H7 (cell line): ENCODE measurements at regions not wholly inside any gene's neighbourhood (a gene's known extent, or its start where the extent isn't known, plus 50 kb on each side); places are given as distances from the start of the nearest gene placed in this dataset.
"Not testable (repeated sequence)": the region's sequence is repeated elsewhere in the genome, so short reads cannot be mapped to it uniquely, and the experiment has no call there.

Experiments used
- DNase-seq: peaks from one replicate; pipeline ENCODE4 v3.0.0; 2012
- H3K27me3 ChIP-seq: 2 replicates; pipeline ENCODE4 v1.6.0; 2011; ENCODE audit warnings: mild to moderate bottlenecking, low read length; ENCODE audit not compliant: control insufficient read depth, insufficient read depth
- H3K36me3 ChIP-seq: replicated peaks from 2 replicates; pipeline ENCODE4 v1.5.1; 2011; ENCODE audit warnings: low read length; ENCODE audit not compliant: control insufficient read depth, insufficient read depth
- H3K4me3 ChIP-seq: 2 replicates; pipeline ENCODE4 v1.5.1; 2011; ENCODE audit warnings: low read depth, mild to moderate bottlenecking, control low read depth, low read length, moderate library complexity; ENCODE audit not compliant: insufficient read depth

- Histone ChIP-seq H3K27me3 (no peaks in the 10 kb centered on the region), H3K4me3 (no peak overlapping the region), H3K36me3 (no peaks in the 10 kb centered on the region)
- DNase-seq = no peak
Measured at GRCh38 chr2:185417688-185418087, 320.9 kb upstream of the FSIP2 start.

- peak overlapping the region; percentile 41 for H3K4me3 ChIP-seq
- not testable (repeated sequence) for DNase-seq, H3K27me3 ChIP-seq, H3K36me3 ChIP-seq
Measured at GRCh38 chr2:185424958-185425629, 313.5 kb upstream of the FSIP2 start.

DNA sequence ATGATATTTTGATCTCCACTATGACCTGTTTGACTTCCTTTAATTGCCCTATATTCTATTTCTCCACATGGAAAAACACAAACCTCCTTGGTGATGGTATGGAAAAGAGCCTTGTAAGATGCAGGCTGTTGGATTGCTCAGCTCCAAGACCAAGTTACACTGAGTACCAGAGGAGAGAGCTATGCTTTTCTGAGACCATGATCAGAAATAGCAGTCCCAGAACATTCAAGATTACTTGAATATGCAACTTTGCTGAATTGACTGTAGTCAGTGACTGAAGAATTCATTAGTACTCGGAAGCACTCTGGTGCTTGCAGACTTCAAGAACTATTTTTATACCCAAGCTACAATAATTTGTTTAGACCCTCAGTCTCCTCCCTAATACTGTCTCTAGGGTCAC, 310.6 kb upstream of the FSIP2 start:
- Histone ChIP-seq H3K36me3 (no peaks in the 10 kb centered on the region), H3K27me3 (no peaks in the 10 kb centered on the region), H3K4me3 (no peak overlapping the region)
- no peak for DNase-seq

- DNase-seq = no peak
- H3K4me3 ChIP-seq = no peak overlapping the region
- no peaks in the 10 kb centered on the region for H3K36me3 ChIP-seq
- H3K27me3 ChIP-seq = no peaks in the 10 kb centered on the region
Measured at GRCh38 chr2:185433824-185434223, 304.8 kb upstream of the FSIP2 start.

- Histone ChIP-seq H3K4me3 (no peak overlapping the region), H3K27me3 (no peaks in the 10 kb centered on the region), H3K36me3 (no peaks in the 10 kb centered on the region)
- DNase-seq = no peak
Measured at GRCh38 chr2:185436787-185437372, 301.7 kb upstream of the FSIP2 start.

DNA sequence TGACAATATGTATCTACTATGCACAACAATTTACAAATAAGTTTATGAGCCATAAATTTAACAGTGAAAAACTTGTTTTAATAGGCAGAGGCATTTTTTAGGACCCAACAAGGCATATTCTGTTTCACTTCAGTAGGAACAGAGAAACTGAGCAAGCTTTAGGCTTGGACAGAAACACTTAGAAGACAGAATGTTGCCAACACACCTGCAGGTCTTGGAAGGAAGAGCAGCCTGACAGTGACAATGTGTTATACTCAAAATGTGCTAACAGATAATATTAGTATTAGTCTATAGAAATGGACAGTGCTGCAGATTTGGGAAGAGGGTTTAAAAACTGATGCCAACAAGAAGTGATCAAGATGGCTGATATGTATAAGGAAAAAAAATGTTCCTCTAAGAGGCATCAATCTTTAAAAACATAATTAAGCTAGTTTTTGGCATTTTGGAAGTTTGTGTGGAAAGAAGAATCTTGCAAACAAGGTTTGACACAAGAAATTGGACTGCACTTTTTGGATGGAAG, 297.1 kb upstream of the FSIP2 start:
- DNase-seq = no peak
- H3K27me3 ChIP-seq = no peaks in the 10 kb centered on the region
- no peak overlapping the region for H3K4me3 ChIP-seq
- H3K36me3 ChIP-seq = no peaks in the 10 kb centered on the region

GRCh38 chr2:185456517-185456916, 282.1 kb upstream of the FSIP2 start:
- H3K27me3 ChIP-seq = no peaks in the 10 kb centered on the region
- no peak for DNase-seq
- H3K4me3 ChIP-seq = no peak overlapping the region
- no peaks in the 10 kb centered on the region for H3K36me3 ChIP-seq

GRCh38 chr2:185463481-185463880, 275.1 kb upstream of the FSIP2 start:
- Histone ChIP-seq H3K36me3 (no peaks in the 10 kb centered on the region), H3K27me3 (no peaks in the 10 kb centered on the region), H3K4me3 (no peak overlapping the region)
- no peak for DNase-seq

- no peaks in the 10 kb centered on the region for H3K36me3 ChIP-seq
- DNase-seq = no peak
- H3K4me3 ChIP-seq = no peak overlapping the region
- no peaks in the 10 kb centered on the region for H3K27me3 ChIP-seq
Measured at GRCh38 chr2:185466915-185467314, 271.7 kb upstream of the FSIP2 start.

GRCh38 chr2:185471441-185471840, 267.2 kb upstream of the FSIP2 start:
- H3K36me3 ChIP-seq = no peaks in the 10 kb centered on the region
- DNase-seq = no peak
- no peak overlapping the region for H3K4me3 ChIP-seq
- H3K27me3 ChIP-seq = no peaks in the 10 kb centered on the region

DNA sequence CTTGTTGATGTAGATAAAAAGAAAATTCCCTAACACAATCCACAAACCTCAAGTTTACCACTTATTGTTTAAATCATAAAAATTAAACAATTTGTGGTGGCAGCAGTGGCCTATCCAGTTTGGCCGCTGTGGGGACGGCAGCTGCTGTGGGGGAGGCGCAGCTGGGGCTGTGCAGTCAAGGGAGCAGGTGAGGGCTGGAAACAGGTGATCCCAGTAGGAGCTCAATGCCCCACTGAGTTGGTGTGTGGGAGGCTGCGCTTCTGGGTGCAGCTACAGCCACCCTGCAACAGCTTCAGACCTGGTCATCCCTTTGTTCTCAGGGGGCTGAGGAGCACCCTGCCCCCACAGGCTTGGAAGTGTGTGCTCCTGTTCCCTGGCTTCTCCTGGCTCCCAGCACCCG, 266.0 kb upstream of the FSIP2 start:
- H3K27me3 ChIP-seq = no peaks in the 10 kb centered on the region
- DNase-seq = no peak
- no peak overlapping the region for H3K4me3 ChIP-seq
- H3K36me3 ChIP-seq = no peaks in the 10 kb centered on the region

DNA sequence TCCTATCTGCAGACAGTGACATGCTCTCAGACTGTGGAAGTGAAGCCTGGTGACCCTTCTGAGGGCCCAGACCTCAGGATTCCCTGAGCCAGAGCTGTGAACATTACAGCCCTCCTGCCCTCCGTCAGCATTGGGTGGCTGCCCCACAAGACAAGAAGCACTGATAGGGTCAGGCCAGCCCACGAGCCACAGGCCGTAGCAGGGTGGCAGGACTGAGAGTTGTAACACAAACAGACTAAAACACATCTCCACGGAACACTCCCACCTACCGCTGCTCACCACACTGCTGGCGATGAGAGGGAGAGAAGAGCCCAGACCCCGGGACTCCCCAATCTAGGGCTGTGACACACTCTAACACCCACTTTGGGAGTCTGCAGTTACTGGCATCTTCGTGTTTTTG, 264.8 kb upstream of the FSIP2 start:
- Histone ChIP-seq H3K4me3 (no peak overlapping the region), H3K36me3 (no peaks in the 10 kb centered on the region), H3K27me3 (no peaks in the 10 kb centered on the region)
- no peak for DNase-seq

- DNase-seq = no peak
- Histone ChIP-seq H3K27me3 (no peaks in the 10 kb centered on the region), H3K36me3 (no peaks in the 10 kb centered on the region), H3K4me3 (no peak overlapping the region)
Measured at GRCh38 chr2:185475914-185476313, 262.7 kb upstream of the FSIP2 start.

DNA sequence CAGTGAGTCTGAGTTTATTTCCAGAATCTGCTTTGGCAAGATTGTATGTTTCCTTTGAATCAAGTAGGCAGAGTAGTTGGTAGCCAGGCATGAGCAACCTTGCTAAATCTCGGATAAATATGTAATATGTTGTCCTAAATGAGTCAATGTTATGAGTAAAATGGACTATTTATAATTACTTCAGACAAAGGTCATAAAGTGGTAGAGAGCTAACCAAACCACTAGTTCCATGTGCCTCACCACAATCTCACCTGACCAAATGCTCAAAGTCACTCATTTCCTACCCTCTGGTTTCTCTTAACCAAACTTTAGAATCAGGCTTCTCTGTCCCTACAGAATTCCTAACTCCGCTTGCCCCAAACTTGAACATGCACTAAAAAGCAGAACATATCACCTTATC, 261.2 kb upstream of the FSIP2 start:
- Histone ChIP-seq H3K36me3 (no peaks in the 10 kb centered on the region), H3K27me3 (no peaks in the 10 kb centered on the region), H3K4me3 (no peak overlapping the region)
- no peak for DNase-seq

DNA sequence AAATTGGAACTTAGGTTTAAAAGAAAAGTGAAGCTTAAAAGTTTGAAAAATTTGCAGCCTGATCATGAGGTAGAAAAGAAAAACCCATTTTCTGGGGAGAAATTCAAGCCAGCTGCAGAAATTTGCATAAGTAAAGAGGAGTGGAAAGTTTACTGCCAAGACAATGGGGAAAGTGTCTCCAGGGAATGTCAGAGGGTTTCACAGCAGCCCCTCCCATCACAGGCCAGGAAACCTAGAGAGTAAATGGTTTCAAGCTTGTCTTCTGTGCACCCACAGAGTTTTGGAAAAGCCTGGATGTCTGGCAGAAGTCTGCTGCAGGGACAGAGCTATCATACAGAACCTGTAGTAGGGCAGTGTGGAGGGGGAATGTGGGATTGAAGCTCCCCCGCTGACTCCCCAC, 254.0 kb upstream of the FSIP2 start:
- no peak for DNase-seq
- Histone ChIP-seq H3K4me3 (no peak overlapping the region), H3K36me3 (no peaks in the 10 kb centered on the region), H3K27me3 (no peaks in the 10 kb centered on the region)
